Gastroesophageal sphincter (tissue), 3 donors: ENCODE measurements at regions not wholly inside any gene's neighbourhood (a gene's known extent, or its start where the extent isn't known, plus 50 kb on each side); places are given as distances from the start of the nearest gene placed in this dataset.

Source experiments
- CTCF ChIP-seq, 4 experiments: fragments of 200-600 bp in 2 of 4; fragments of 450-650 bp in 2 of 4; sonication (generic) in 1 of 4; IDR thresholded peaks; one replicate each; pipeline ENCODE4 v1.5.1; 2017 to 2019; ENCODE audit warnings: antibody characterized with exemption in 4 of 4, mild to moderate bottlenecking in 2 of 4, moderate library complexity in 2 of 4
- EP300 ChIP-seq: sonication (generic); formaldehyde crosslinking; IDR thresholded peaks from one replicate; pipeline ENCODE4 v1.6.1; 2017; ENCODE audit warnings: antibody characterized with exemption, mild to moderate bottlenecking
- POLR2A ChIP-seq, 2 donors: fragments of 450-650 bp; IDR thresholded peaks; one replicate each; pipeline ENCODE4 v1.6.1; 2017; ENCODE audit warnings: antibody characterized with exemption in 2 of 2, mild to moderate bottlenecking in 2 of 2, moderate library complexity in 1 of 2
- POLR2AphosphoS5 ChIP-seq: sonication (generic); formaldehyde crosslinking; IDR thresholded peaks from one replicate; pipeline ENCODE4 v1.6.1; 2017; ENCODE audit warnings: antibody characterized with exemption

GRCh38 chr3:75014008-75014407 lies 399.5 kb upstream of the CNTN3 start:
- no peak for TF ChIP-seq CTCF (IDR thresholded peaks at IDR 0.05)
- TF ChIP-seq POLR2AphosphoS5, result no peak
- TF ChIP-seq EP300, result no peak
- TF ChIP-seq POLR2A (IDR thresholded peaks at IDR 0.05), result no peak
